ENCODE measurements at regions not wholly inside any gene's neighbourhood (a gene's known extent, or its start where the extent isn't known, plus 50 kb on each side); places are given as distances from the start of the nearest gene placed in this dataset.

GRCh38 chr17:27976331-27976730 is 66.1 kb upstream of the NLK start:
- H3K36me3 ChIP-seq = no peaks in the 10 kb centered on the region
- H3K27ac ChIP-seq = peak overlapping the region; percentile 47
- H3K9me3 ChIP-seq (ENCODE audit: severe bottlenecking) = no peaks in the 10 kb centered on the region
- no peak overlapping the region for H3K4me3 ChIP-seq (ENCODE audit: low read depth, low read length)
- TF ChIP-seq, protein P1, sequence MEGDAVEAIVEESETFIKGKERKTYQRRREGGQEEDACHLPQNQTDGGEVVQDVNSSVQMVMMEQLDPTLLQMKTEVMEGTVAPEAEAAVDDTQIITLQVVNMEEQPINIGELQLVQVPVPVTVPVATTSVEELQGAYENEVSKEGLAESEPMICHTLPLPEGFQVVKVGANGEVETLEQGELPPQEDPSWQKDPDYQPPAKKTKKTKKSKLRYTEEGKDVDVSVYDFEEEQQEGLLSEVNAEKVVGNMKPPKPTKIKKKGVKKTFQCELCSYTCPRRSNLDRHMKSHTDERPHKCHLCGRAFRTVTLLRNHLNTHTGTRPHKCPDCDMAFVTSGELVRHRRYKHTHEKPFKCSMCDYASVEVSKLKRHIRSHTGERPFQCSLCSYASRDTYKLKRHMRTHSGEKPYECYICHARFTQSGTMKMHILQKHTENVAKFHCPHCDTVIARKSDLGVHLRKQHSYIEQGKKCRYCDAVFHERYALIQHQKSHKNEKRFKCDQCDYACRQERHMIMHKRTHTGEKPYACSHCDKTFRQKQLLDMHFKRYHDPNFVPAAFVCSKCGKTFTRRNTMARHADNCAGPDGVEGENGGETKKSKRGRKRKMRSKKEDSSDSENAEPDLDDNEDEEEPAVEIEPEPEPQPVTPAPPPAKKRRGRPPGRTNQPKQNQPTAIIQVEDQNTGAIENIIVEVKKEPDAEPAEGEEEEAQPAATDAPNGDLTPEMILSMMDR (IDR thresholded peaks at IDR 0.05; ENCODE audit: low read depth, low read length) = no peak
- H3K27me3 ChIP-seq (ENCODE audit: insufficient read depth, low read depth, severe bottlenecking) = no peaks in the 10 kb centered on the region
- DNase-seq = no peak

DNA sequence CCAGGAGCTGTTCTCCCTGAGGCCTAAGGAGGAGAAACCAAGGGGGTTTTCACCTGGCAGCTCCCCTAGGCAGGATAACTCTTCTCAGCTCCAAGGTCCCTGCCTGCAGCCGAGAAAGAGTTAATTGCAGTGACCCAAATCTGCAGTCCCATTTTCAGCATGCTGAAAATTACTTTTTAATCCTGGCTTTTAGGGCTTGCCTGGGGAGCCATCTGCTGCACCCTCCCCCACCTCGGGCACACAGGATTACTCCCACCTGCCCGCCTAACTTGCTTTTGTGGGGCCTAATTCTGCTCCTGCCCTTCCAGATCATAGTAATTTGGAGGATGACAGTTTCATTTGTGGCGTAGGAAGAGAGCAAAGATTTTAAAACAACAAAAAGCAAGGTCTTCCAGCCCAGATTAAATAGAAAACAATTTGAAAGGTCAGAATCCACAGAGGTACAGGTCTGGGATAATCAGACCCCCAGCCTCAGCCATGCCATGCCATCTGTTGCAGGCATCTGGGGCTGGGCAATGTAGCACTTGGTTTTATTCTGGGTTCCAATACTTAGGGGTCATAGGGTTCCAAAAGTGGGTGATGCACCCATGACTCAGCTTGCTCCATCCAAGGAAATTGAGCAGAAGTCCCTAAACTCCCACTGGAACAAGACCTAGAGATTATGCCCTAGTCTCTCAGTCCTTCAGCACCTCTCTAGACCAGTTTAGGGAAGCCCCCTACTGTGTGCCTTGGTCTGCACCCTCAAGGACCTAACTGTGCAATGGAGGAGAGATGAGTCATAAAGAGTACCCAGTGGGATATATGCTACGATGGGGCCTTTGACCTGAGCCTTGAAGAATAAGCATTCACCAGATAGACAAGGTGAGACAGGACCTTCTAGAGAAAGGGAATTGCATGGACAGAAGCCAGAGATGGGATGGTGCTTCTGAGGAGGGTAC is 64.5 kb upstream of the NLK start:
- H3K36me3 ChIP-seq = no peaks in the 10 kb centered on the region
- TF ChIP-seq, protein P1 (IDR thresholded peaks at IDR 0.05; ENCODE audit: low read depth, low read length) = no peak
- H3K9me3 ChIP-seq (ENCODE audit: severe bottlenecking) = no peaks in the 10 kb centered on the region
- peak overlapping the region; percentile 94 for H3K27ac ChIP-seq
- DNase-seq = peak; percentile 93
- H3K4me3 ChIP-seq (ENCODE audit: low read depth, low read length) = no peak overlapping the region
- no peaks in the 10 kb centered on the region for H3K27me3 ChIP-seq (ENCODE audit: insufficient read depth, low read depth, severe bottlenecking)

DNA sequence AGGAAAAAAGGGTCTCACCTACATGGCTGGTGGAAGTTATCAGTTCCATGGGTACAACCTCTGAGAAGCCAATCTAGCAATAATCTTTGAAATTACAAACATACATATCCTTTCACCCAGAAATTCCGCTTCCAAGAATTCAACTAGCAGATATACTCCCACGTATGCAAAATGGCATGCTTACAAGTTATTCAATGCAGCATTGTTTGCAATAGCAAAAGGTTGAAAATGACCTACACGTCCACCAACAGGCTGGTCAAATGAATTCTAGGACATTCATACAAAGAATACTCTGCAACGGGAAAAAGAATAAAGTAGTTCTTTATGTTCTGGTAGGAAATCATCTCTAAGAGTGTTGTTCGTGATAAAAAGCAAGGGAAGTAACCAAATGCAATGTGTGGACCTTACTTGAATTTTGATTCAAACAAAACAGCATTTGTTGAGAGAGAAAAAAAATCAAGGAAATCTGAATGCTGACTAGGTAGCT is 63.7 kb upstream of the NLK start:
- Histone ChIP-seq H3K27me3 (ENCODE audit: insufficient read depth, low read depth, severe bottlenecking) (no peaks in the 10 kb centered on the region), H3K27ac (peak overlapping the region; percentile 94), H3K9me3 (ENCODE audit: severe bottlenecking) (no peaks in the 10 kb centered on the region), H3K4me3 (ENCODE audit: low read depth, low read length) (no peak overlapping the region), H3K36me3 (no peaks in the 10 kb centered on the region)
- no peak for DNase-seq
- TF ChIP-seq, protein P1 (IDR thresholded peaks at IDR 0.05; ENCODE audit: low read depth, low read length) = no peak

DNA sequence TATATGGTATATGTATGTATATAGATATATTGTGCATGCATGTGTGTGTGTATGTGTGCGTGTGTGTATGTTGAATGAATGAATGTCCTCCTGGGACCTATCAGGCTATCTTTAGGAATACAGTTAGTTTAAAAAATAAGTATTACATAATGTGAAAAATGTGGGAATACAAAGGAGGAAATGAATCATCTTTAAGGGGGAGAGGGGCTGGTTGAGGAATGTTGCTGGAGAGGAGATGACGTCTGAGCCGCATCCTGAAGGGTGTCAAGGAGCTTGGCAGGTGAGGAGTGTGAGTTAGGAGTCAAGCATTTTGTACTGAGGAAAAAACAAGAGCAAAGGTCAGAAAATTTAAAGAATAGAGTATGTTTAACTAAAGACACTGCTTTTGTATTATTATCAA is 62.4 kb upstream of the NLK start:
- DNase-seq = no peak
- no peaks in the 10 kb centered on the region for H3K9me3 ChIP-seq (ENCODE audit: severe bottlenecking)
- TF ChIP-seq, protein P1 (IDR thresholded peaks at IDR 0.05; ENCODE audit: low read depth, low read length) = no peak
- no peak overlapping the region for H3K27ac ChIP-seq
- no peaks in the 10 kb centered on the region for H3K36me3 ChIP-seq
- no peaks in the 10 kb centered on the region for H3K27me3 ChIP-seq (ENCODE audit: insufficient read depth, low read depth, severe bottlenecking)
- H3K4me3 ChIP-seq (ENCODE audit: low read depth, low read length) = no peak overlapping the region

- H3K9me3 ChIP-seq (ENCODE audit: severe bottlenecking) = no peaks in the 10 kb centered on the region
- no peaks in the 10 kb centered on the region for H3K36me3 ChIP-seq
- H3K27me3 ChIP-seq (ENCODE audit: insufficient read depth, low read depth, severe bottlenecking) = no peaks in the 10 kb centered on the region
- TF ChIP-seq, protein P1 (IDR thresholded peaks at IDR 0.05; ENCODE audit: low read depth, low read length) = no peak
- no peak for DNase-seq
- no peak overlapping the region for H3K4me3 ChIP-seq (ENCODE audit: low read depth, low read length)
- H3K27ac ChIP-seq = no peak overlapping the region
These were observed 60.5 kb upstream of the NLK start for GRCh38 chr17:27981978-27982377.

Data from WERI-Rb-1 (cell line).